HG03097 (cell line): ENCODE measurements at regions not wholly inside any gene's neighbourhood (a gene's known extent, or its start where the extent isn't known, plus 50 kb on each side); places are given as distances from the start of the nearest gene placed in this dataset.
"Not testable (repeated sequence)": the region's sequence is repeated elsewhere in the genome, so short reads cannot be mapped to it uniquely, and the experiment has no call there.

Source experiments
- ATAC-seq: cut with Tn5 transposase; IDR thresholded peaks from one replicate; pipeline ENCODE4 v1.9.1; 2021; ENCODE audit not compliant: unreplicated experiment, low FRiP score

DNA sequence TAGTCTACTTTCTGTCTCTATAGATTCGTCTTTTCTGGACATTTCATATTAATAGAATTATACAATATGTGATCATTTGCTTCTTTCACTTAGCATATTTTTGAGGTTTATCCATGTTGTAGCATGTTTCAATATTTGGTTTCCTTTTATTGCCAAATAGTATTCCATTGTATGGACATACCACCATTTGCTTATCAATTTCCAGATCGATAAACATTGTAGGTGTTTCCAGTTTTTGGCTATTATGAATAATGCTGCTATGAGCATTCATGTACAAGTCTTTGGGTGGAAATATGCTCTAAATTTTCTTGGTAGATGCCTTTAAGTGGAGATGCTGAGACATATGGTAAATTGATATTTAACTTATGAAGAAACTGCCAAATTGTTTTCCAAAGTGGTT, 114.1 kb downstream of the RND3 start:
- ATAC-seq = no peak

GRCh38 chr2:150371044-150371818, 116.2 kb downstream of the RND3 start:
- ATAC-seq = no peak

- no peak for ATAC-seq
Observed at GRCh38 chr2:150370561-150370960, 116.9 kb downstream of the RND3 start.

DNA sequence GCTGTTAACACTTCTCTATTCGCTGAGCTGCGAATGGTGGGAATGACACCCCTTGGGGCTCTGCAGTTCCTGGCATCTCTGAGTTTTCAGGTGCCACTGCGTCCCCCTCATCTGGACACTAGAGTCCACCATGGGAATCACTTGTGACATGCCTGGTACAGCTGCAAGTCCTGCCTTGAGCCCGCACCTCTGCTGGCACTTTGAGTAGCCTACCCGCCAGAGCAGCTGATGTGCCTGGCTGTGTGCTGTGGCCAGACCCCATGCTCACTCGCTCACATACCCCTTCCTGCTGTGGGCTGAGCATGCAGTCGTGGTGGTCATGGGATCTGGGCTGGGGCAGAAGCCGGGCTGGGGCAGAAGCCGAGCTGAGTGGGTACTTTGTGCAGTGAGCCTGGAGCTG, 117.6 kb downstream of the RND3 start:
- ATAC-seq = no peak

DNA sequence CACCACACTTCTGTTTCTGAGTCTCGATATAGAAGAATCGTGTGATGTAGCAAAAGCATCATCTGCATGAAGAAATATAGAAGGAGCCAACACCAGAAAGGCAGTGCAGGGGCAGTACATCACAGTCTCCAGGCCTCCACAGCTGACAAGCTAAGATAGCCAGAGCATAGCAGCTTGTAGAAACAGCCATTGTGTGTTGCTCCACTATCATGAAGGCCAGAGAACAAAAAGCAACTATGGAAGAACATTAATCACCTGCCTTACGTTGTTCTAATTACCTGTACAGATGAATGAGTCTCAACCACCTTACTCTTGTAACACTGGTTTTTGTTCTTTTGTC, 129.0 kb downstream of the RND3 start:
- ATAC-seq = no peak

DNA sequence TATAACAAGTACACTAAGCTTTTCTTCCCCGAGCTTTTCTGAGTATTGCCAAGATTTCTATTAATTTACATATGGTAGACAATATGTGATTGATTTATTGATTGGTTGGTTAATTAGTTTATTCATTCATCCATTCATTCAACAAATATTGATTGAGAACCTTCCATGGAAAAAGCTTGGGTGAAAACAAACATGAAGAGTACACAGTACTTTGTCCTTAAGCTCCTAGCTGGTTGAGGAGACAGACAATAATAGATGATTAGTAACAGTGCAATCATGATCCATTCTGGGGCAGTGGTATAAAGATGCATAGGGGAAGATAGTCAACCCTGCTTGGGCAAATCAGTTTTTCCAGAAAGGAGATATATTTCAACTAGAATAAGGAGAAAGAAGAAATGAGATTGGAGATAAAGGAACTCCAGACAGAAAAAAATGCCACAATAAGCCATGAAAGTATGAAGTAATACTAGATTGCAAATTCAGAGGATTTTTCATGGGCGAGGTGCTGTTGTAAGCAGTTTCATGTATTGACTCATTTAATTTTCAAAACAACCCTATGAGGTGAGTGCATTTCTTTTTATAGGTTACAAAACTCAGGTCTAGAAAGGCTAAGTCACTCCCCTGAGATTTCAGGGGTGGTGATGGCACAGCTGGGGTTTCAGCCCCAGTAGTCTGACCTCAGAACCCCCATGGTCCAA, 129.5 kb downstream of the RND3 start:
- ATAC-seq = no peak

- no peak for ATAC-seq
Observed at GRCh38 chr2:150355440-150355839, 132.0 kb downstream of the RND3 start.

DNA sequence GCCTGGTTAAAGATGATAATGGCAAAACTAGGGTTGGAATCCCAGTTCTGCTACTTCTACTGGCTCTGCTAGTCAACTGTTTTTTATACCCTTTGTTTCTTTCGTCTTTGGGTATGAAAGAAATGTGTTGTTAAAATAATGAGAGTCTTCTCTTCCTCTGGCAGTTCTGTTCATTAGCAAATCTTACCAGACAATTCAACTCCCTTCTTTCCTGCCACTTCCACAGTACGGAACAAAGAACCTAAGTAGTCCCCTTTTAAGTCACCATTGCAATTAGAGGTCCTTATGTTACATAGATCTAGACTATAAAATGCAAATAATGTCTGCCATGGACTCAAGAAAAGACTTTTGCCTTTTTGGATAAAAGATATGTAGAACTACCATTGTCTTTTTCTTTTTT, 134.1 kb downstream of the RND3 start:
- no peak for ATAC-seq

GRCh38 chr2:150351922-150352321, 135.5 kb downstream of the RND3 start:
- ATAC-seq = no peak

DNA sequence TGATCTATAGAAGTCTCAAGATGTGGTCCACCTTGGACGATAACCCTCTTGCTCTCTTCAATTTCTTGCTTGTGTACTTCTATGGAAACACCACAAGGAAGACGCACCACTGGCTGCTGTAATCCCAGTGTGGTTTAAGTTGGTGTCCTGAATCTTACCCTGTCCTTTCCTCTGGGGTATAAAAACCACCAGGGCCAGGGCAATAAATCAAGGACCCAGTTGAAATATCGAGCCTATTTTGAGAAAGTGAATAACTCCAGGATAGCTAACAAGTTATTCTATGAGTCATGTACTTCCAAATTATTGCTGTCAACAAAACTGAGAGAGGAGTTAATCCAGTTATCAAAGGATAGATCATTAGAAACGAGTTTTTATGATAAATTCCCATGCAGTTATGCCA, 137.0 kb downstream of the RND3 start:
- no peak for ATAC-seq

DNA sequence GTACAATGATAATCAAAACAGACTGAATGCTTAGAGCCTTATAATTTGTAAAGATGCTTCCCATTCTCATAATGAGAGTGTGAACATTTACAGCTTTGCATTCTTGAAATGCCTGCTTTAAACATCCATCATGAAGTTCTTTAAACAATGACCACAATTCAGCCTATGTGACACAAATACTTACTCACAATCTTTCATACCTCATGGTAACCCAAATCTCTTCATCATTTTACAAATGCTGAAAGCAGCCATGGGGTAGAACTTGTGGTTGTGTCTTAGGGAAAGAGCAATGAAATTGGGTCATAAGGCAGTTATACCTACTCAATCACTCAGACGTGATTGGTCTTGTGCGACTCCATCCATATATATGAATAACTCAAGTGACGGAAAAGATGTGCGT, 140.7 kb downstream of the RND3 start:
- ATAC-seq = no peak

DNA sequence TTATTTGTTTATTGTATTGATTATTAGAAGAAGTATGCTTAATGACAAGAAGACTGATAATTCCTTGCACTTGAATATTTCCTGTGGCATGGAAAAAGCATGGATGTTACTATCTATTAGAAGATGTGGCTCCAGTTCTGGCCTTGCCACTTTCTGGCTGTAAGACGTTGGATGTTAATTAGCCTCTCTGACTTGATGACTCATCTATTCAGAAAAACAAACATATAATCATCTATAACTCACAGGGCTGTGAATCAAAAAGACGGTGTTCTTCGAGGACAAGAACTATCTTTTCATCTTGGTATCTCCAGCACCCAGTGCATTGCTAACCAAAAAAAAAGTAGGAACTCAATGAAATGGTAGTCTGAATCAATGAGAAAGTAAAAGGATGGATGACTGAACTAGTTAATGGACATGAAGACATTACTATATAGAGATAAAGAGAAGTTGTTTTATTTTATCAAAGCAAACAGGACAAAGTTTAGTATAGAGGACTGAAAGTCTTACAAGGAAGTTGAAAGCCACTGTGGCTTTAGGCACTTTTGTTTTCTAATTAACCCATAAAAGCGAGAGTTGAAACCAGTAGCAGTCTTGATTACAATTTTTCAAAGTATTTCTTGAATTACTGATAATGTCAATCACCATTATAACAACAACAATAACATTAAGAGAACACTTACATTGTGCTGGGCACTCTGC, 145.3 kb downstream of the RND3 start:
- ATAC-seq = no peak

DNA sequence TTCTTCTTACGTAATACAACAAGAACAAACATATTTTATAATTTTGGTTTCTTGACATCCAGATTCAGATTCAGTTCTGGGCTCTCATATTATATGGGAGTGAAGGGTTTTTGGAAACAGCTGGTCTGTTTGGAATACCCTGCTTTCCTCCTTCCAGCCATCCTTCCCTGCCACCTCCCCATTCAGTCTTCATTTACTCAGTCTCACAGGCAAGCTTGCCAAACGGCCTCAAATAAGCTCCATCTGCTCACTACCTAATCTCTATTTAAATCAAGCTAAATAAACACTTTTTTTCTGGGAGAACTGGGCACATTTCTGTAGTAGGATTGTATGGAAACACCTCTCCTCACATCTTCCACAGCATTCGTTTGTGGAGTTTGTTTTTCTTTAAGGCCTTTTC, 147.5 kb downstream of the RND3 start:
- no peak for ATAC-seq

DNA sequence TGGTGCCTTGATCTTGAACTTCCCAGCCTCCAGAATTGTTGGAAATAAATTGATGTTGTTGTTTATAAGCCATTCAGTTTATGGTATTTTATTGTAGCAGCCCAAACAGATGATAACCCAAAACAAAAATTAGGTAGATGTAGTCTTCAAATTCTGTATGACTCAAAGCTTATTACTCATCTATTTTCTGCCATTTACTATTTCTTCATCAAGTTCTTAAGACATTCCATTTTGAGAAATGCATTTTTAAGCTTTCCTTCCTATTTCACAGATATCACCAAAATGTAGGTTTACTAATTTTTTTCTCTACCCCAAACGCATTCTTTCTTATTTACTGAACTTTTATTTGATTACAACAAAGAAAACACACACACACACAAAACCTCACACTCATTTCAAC, 148.2 kb downstream of the RND3 start:
- ATAC-seq = no peak

GRCh38 chr2:150335596-150335995, 151.9 kb downstream of the RND3 start:
- no peak for ATAC-seq

DNA sequence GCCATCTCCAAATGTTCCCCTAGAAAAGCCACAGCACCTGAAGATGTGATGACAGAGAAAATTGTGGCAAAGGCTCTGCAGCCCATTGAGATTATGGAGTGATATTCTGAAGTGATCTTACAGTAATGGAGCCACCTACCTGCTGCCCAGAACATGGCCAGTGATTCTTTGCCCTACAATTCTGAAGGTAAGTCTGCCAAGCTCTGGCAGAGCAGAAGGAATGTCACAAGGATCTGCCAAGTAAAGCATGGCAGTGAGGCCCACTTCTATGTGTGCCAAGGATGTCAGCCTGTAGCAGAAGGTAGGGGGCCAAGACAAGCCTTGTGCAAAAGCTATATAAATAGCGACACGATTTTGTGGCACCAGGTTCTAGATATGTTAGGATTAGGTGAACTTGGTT, 155.1 kb downstream of the RND3 start:
- ATAC-seq = no peak

GRCh38 chr2:150327564-150328489, 159.6 kb downstream of the RND3 start:
- no peak for ATAC-seq

DNA sequence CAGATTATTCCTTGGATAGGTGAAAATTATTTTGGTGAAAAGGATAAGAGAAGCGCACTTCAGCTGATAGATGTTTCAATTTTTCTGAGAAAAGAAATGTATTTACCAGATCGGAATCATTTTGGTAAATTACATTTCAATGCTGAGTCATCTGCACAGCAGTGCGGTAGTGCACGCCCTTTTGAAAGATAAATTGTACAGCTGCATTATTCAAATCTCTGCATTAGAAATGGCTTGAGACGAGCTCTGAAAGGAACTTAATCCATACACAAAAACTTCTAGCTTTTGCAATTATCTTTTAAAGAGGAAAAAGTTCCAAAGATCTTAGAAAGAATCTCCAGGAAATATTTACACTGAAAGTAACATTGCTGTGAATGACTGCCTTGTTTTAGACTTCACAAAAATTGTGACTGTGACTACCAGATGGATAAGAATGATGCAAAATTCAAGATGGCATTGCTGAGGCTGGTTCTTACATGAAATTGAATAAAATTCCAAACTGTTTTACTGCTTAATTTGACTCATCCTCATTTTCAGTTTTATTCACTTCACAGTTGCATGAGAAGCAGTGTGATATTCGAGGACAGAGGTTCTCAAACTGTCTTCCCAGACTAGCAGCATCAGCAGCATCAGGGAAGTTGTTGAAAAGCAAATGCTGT, 161.7 kb downstream of the RND3 start:
- ATAC-seq = no peak

DNA sequence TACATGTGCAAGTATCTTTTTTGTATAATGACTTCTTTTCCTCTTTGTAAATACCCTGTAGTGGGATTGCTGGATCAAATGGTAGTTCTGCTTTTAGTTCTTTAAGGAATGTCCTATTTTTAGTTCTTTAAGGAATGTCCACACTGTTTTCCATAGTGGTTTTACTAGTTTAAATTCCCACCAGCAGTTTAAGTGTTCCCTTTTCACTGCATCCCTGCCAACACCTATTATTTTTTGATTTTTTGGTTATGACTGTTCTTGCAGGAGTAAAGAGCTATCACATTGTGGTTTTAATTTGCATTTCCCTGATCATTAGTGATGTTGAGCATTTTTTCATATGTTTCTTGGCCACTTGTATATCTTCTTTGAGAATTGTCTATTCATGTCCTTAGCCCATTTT, 164.4 kb downstream of the RND3 start:
- ATAC-seq = not testable (repeated sequence)

DNA sequence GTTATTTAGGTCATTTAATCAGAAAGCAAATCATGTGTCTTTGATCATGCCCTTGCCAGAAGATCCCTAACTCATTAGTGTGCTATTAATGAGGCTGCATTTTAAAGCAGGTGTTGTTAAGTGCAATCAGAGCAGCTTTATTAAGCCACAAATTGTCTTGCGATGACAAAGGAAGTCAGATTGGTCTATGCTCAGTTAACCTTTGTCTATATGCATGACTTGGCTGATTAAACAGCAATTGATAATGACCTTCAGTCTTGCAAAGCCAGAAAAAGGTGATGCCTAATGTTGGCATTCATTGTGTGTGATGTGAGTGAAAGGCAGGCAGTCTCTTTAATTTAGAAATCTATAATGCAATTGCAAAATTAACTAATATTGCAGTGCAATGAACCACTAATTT, 166.9 kb downstream of the RND3 start:
- ATAC-seq = no peak
